HEK293 (cell line): ENCODE measurements at regions not wholly inside any gene's neighbourhood (a gene's known extent, or its start where the extent isn't known, plus 50 kb on each side); places are given as distances from the start of the nearest gene placed in this dataset.

Experiments
- CTCF ChIA-PET: fragments of 350-600 bp; formaldehyde crosslinking; extraction: SDS; loops from one replicate; lab custom pipeline; 2021; ENCODE audit warnings: antibody characterized with exemption; lab: Yijun Ruan, JAX
- POLR2A ChIA-PET: fragments of 300-600 bp; formaldehyde crosslinking; extraction: SDS; loops from one replicate; lab custom pipeline; 2020; ENCODE audit warnings: antibody characterized with exemption, inconsistent platforms; lab: Yijun Ruan, JAX
- H3K27ac ChIP-seq: fragments of 200-500 bp; sonication (Bioruptor generic); 2 replicates; pipeline ENCODE4 v1.5.1; 2014; ENCODE audit warnings: low read depth, low read length, control low read depth, inconsistent platforms; ENCODE audit errors: extremely low read depth
- H3K36me3 ChIP-seq, 2 experiments: fragments of 200-500 bp in 1 of 2; sonication (Bioruptor generic) in 1 of 2; 1 replicate in 1 of 2; 2 replicates in 1 of 2; pipeline ENCODE4 v1.5.1; 2014 to 2017; ENCODE audit warnings: inconsistent platforms in 2 of 2, low read length in 2 of 2; ENCODE audit not compliant: control insufficient read depth in 2 of 2, insufficient read depth in 1 of 2
- H3K4me1 ChIP-seq: fragments of 200-500 bp; sonication (Bioruptor generic); 2 replicates; pipeline ENCODE4 v1.5.1; 2014; ENCODE audit warnings: mild to moderate bottlenecking, low read length, inconsistent platforms; ENCODE audit not compliant: control insufficient read depth, insufficient read depth
- H3K4me3 ChIP-seq: 2 replicates; pipeline ENCODE4 v1.5.1; 2011; ENCODE audit warnings: low read depth, mild to moderate bottlenecking, control low read depth, low read length, moderate library complexity
- H3K9me3 ChIP-seq: fragments of 200-500 bp; sonication (Bioruptor generic); 2 replicates; pipeline ENCODE4 v1.5.1; 2014; ENCODE audit warnings: low read depth, low read length, inconsistent platforms; ENCODE audit not compliant: control insufficient read depth, insufficient read depth
- BCL11B ChIP-seq: fragments of 450-650 bp; formaldehyde crosslinking; IDR thresholded peaks from 2 replicates; pipeline ENCODE4 v1.5.1; 2016; ENCODE audit warnings: low read depth, missing biosample characterization, missing genetic modification characterization
- EGR2 ChIP-seq: fragments of 450-650 bp; formaldehyde crosslinking; IDR thresholded peaks from 2 replicates; pipeline ENCODE4 v1.5.1; 2016; ENCODE audit warnings: low read depth, missing biosample characterization, missing genetic modification characterization
- HIC1 ChIP-seq: fragments of 450-650 bp; formaldehyde crosslinking; IDR thresholded peaks from 2 replicates; pipeline ENCODE4 v1.5.1; 2016; ENCODE audit warnings: missing biosample characterization, missing genetic modification characterization
- INSM2 ChIP-seq: fragments of 450-650 bp; formaldehyde crosslinking; IDR thresholded peaks from 2 replicates; pipeline ENCODE4 v1.5.1; 2016; ENCODE audit warnings: missing biosample characterization, missing genetic modification characterization
- KLF10 ChIP-seq: fragments of 450-650 bp; IDR thresholded peaks from 2 replicates; pipeline ENCODE4 v1.5.1; 2018; ENCODE audit warnings: missing biosample characterization, mild to moderate bottlenecking, missing genetic modification characterization
- WT1 ChIP-seq: fragments of 450-650 bp; formaldehyde crosslinking; IDR thresholded peaks from 2 replicates; pipeline ENCODE4 v1.5.1; 2016; ENCODE audit warnings: missing biosample characterization, missing genetic modification characterization
- ZFP37 ChIP-seq: fragments of 450-650 bp; formaldehyde crosslinking; IDR thresholded peaks from 2 replicates; pipeline ENCODE4 v1.5.1; 2016; ENCODE audit warnings: missing biosample characterization, missing genetic modification characterization
- ZIC2 ChIP-seq: fragments of 450-650 bp; formaldehyde crosslinking; IDR thresholded peaks from 2 replicates; pipeline ENCODE4 v1.5.1; 2016; ENCODE audit warnings: missing biosample characterization, missing genetic modification characterization
- ZNF132 ChIP-seq: fragments of 450-650 bp; formaldehyde crosslinking; IDR thresholded peaks from 2 replicates; pipeline ENCODE4 v1.5.1; 2017; ENCODE audit warnings: missing biosample characterization, missing genetic modification characterization, borderline replicate concordance
- ZNF18 ChIP-seq: fragments of 450-650 bp; formaldehyde crosslinking; IDR thresholded peaks from 2 replicates; pipeline ENCODE4 v1.5.1; 2016; ENCODE audit warnings: missing biosample characterization, missing genetic modification characterization
- ZNF184 ChIP-seq: fragments of 450-650 bp; IDR thresholded peaks from 2 replicates; pipeline ENCODE4 v1.5.1; 2018; ENCODE audit warnings: missing biosample characterization, mild to moderate bottlenecking, missing genetic modification characterization
- ZNF354C ChIP-seq: fragments of 450-650 bp; formaldehyde crosslinking; IDR thresholded peaks from 2 replicates; pipeline ENCODE4 v1.5.1; 2016; ENCODE audit warnings: missing biosample characterization, missing genetic modification characterization, low read depth, borderline replicate concordance
- ZNF394 ChIP-seq: fragments of 450-650 bp; formaldehyde crosslinking; IDR thresholded peaks from 2 replicates; pipeline ENCODE4 v1.5.1; 2016; ENCODE audit warnings: missing biosample characterization, missing genetic modification characterization, mild to moderate bottlenecking, moderate library complexity, borderline replicate concordance
- ZNF549 ChIP-seq: fragments of 450-650 bp; IDR thresholded peaks from 2 replicates; pipeline ENCODE4 v1.5.1; 2018; ENCODE audit warnings: missing biosample characterization, missing genetic modification characterization, mild to moderate bottlenecking, inconsistent platforms, moderate library complexity
- ZNF555 ChIP-seq: fragments of 450-650 bp; formaldehyde crosslinking; conservative IDR thresholded peaks from 2 replicates; pipeline ENCODE4 v1.5.1; 2017; ENCODE audit warnings: missing biosample characterization, mild to moderate bottlenecking, missing genetic modification characterization, inconsistent platforms
- ZNF701 ChIP-seq: fragments of 450-650 bp; formaldehyde crosslinking; IDR thresholded peaks from 2 replicates; pipeline ENCODE4 v1.5.1; 2016; ENCODE audit warnings: missing biosample characterization, missing genetic modification characterization
- ZNF792 ChIP-seq: fragments of 450-650 bp; formaldehyde crosslinking; IDR thresholded peaks from 2 replicates; pipeline ENCODE4 v1.5.1; 2016; ENCODE audit warnings: missing biosample characterization, missing genetic modification characterization
- ZSCAN23 ChIP-seq: fragments of 450-650 bp; formaldehyde crosslinking; IDR thresholded peaks from 2 replicates; pipeline ENCODE4 v1.5.1; 2016; ENCODE audit warnings: missing biosample characterization, missing genetic modification characterization
- ZSCAN4 ChIP-seq: fragments of 450-650 bp; formaldehyde crosslinking; IDR thresholded peaks from 2 replicates; pipeline ENCODE4 v1.5.1; 2017; ENCODE audit warnings: missing biosample characterization, missing genetic modification characterization
- ZSCAN5A ChIP-seq: fragments of 450-650 bp; formaldehyde crosslinking; IDR thresholded peaks from 2 replicates; pipeline ENCODE4 v1.5.1; 2016; ENCODE audit warnings: missing biosample characterization, missing genetic modification characterization

GRCh38 chr20:58129721-58130151 lies 98.7 kb downstream of the ANKRD60 start:
- ChIA-PET CTCF (interaction anchor here (1.1 to 1.8 kb wide), 3 partner anchors 40 to 534 kb away, joined by 3 to 6 read pairs (median 3); no protein-coding TSS in a partner anchor), POLR2A (no interaction called here)
- Histone ChIP-seq H3K4me3 (no peak overlapping the region), H3K27ac (no peak overlapping the region), H3K9me3 (no peaks in the 10 kb centered on the region), H3K36me3 (no peaks in the 10 kb centered on the region), H3K4me1 (no peaks in the 10 kb centered on the region)
- TF ChIP-seq WT1 (no peak), KLF10 (tag by site-specific recombination) (no peak), ZFP37 (tag by site-specific recombination) (no peak), HIC1 (tag by site-specific recombination) (no peak)

GRCh38 chr20:58128635-58129625 lies 99.5 kb downstream of the ANKRD60 start:
- no peak overlapping the region for H3K27ac ChIP-seq
- no peaks in the 10 kb centered on the region for H3K9me3 ChIP-seq
- no peaks in the 10 kb centered on the region for H3K36me3 ChIP-seq
- no peaks in the 10 kb centered on the region for H3K4me1 ChIP-seq
- no peak overlapping the region for H3K4me3 ChIP-seq
- ChIA-PET POLR2A (no interaction called here), CTCF (interaction anchor here (1.1 to 1.8 kb wide), 2 partner anchors 39 to 51 kb away, joined by 3 to 6 read pairs; no protein-coding TSS in a partner anchor)
- TF ChIP-seq EGR2 (tag by site-specific recombination) = no peak
- TF ChIP-seq ZNF184 (tag by site-specific recombination) = no peak
- no peak for TF ChIP-seq BCL11B (tag by site-specific recombination)
- TF ChIP-seq ZIC2 = no peak
- TF ChIP-seq ZNF549 = no peak
- TF ChIP-seq ZNF132 (tag by site-specific recombination) = no peak
- no peak for TF ChIP-seq ZSCAN5A (tag by site-specific recombination)
- TF ChIP-seq ZNF394 (tag by site-specific recombination) = no peak
- TF ChIP-seq ZSCAN4 = no peak
- TF ChIP-seq ZNF555 = no peak
- TF ChIP-seq ZSCAN23 = no peak
- TF ChIP-seq INSM2 (tag by site-specific recombination) = no peak
- TF ChIP-seq ZNF701 (tag by site-specific recombination) = no peak
- TF ChIP-seq ZNF354C (tag by site-specific recombination) = no peak
- TF ChIP-seq ZFP37 (tag by site-specific recombination) = no peak
- TF ChIP-seq ZNF792 (tag by site-specific recombination) = no peak
- TF ChIP-seq ZNF18 = no peak
